GM18951 (cell line): ENCODE measurements at regions not wholly inside any gene's neighbourhood (a gene's known extent, or its start where the extent isn't known, plus 50 kb on each side); places are given as distances from the start of the nearest gene placed in this dataset.
"Not testable (repeated sequence)": the region's sequence is repeated elsewhere in the genome, so short reads cannot be mapped to it uniquely, and the experiment has no call there.

Source experiments
- in situ Hi-C: fragments of 300-500 bp; cut with MboI; formaldehyde crosslinking; loops from one replicate; pipeline ENCODE4 v1.12.0; 2022; ENCODE audit warnings: low sequenced_read_pairs, mixed read lengths, inconsistent platforms; ENCODE audit not compliant: unreplicated experiment

- in situ Hi-C loops: not testable (repeated sequence)
These were observed 280.2 kb upstream of the PLGLB1 start for GRCh38 chr2:87301871-87302270.

GRCh38 chr2:87308621-87309020 is 287.0 kb upstream of the PLGLB1 start:
- in situ Hi-C loops: not testable (repeated sequence)

- in situ Hi-C loops: not testable (repeated sequence)
These were observed 288.1 kb upstream of the PLGLB1 start for GRCh38 chr2:87309785-87310184.

GRCh38 chr2:87311896-87312441 is 290.3 kb upstream of the PLGLB1 start:
- in situ Hi-C loops: not testable (repeated sequence)

GRCh38 chr2:87314622-87315021 is 293.0 kb upstream of the PLGLB1 start:
- in situ Hi-C loops: not testable (repeated sequence)

- in situ Hi-C loops: not testable (repeated sequence)
These were observed 293.7 kb upstream of the PLGLB1 start for GRCh38 chr2:87315183-87315902.

- in situ Hi-C loops: not testable (repeated sequence)
These were observed 295.5 kb upstream of the PLGLB1 start for GRCh38 chr2:87317193-87317592.

- in situ Hi-C loops: not testable (repeated sequence)
These were observed 297.3 kb upstream of the PLGLB1 start for GRCh38 chr2:87318814-87319491.

- in situ Hi-C loops: not testable (repeated sequence)
These were observed 298.1 kb upstream of the PLGLB1 start for GRCh38 chr2:87319705-87320104.

- in situ Hi-C loops: not testable (repeated sequence)
These were observed 299.6 kb upstream of the PLGLB1 start for GRCh38 chr2:87321201-87321600.

- in situ Hi-C loops: not testable (repeated sequence)
These were observed 302.8 kb upstream of the PLGLB1 start for GRCh38 chr2:87324335-87325041.

- in situ Hi-C loops: not testable (repeated sequence)
These were observed 303.6 kb upstream of the PLGLB1 start for GRCh38 chr2:87325042-87325910.

- in situ Hi-C loops: not testable (repeated sequence)
These were observed 304.3 kb upstream of the PLGLB1 start for GRCh38 chr2:87325911-87326294.

- in situ Hi-C loops: not testable (repeated sequence)
These were observed 305.1 kb upstream of the PLGLB1 start for GRCh38 chr2:87326754-87327153.

GRCh38 chr2:87327648-87328371 is 306.2 kb upstream of the PLGLB1 start:
- in situ Hi-C loops: not testable (repeated sequence)

GRCh38 chr2:87329529-87329928 is 307.9 kb upstream of the PLGLB1 start:
- in situ Hi-C loops: not testable (repeated sequence)

- in situ Hi-C loops: not testable (repeated sequence)
These were observed 308.8 kb upstream of the PLGLB1 start for GRCh38 chr2:87330486-87330885.

GRCh38 chr2:87331940-87332583 is 310.4 kb upstream of the PLGLB1 start:
- in situ Hi-C loops: not testable (repeated sequence)
